HEK293T (cell line): ENCODE measurements at regions not wholly inside any gene's neighbourhood (a gene's known extent, or its start where the extent isn't known, plus 50 kb on each side); places are given as distances from the start of the nearest gene placed in this dataset.

Source experiments
- CTCF ChIA-PET: fragments of 350-600 bp; formaldehyde crosslinking; extraction: SDS; loops from one replicate; lab custom pipeline; 2021; ENCODE audit warnings: antibody characterized with exemption, inconsistent platforms; lab: Yijun Ruan, JAX
- POLR2A ChIA-PET: fragments of 350-600 bp; formaldehyde crosslinking; extraction: SDS; loops from one replicate; lab custom pipeline; 2020; ENCODE audit warnings: antibody characterized with exemption, inconsistent platforms; lab: Yijun Ruan, JAX
- DNase-seq: peaks from one replicate; pipeline ENCODE4 v3.0.0; 2012; ENCODE audit warnings: mixed read lengths; ENCODE audit errors: extremely low spot score
- ARNT ChIP-seq: fragments of 450-650 bp; IDR thresholded peaks from 2 replicates; pipeline ENCODE4 v1.6.1; 2017; ENCODE audit warnings: mild to moderate bottlenecking
- BHLHE40 ChIP-seq: fragments of 450-650 bp; IDR thresholded peaks from 2 replicates; pipeline ENCODE4 v1.6.1; 2016; ENCODE audit warnings: mild to moderate bottlenecking, moderate library complexity, borderline replicate concordance
- CTBP1 ChIP-seq: fragments of 450-650 bp; IDR thresholded peaks from 2 replicates; pipeline ENCODE4 v1.6.1; 2016; ENCODE audit warnings: borderline replicate concordance
- ELF4 ChIP-seq: fragments of 450-650 bp; IDR thresholded peaks from 2 replicates; pipeline ENCODE4 v1.6.1; 2017; ENCODE audit warnings: antibody characterized with exemption
- FOXA1 ChIP-seq: fragments of 450-650 bp; IDR thresholded peaks from 2 replicates; pipeline ENCODE4 v1.6.1; 2016; ENCODE audit warnings: mild to moderate bottlenecking
- FOXK2 ChIP-seq: fragments of 450-650 bp; IDR thresholded peaks from 2 replicates; pipeline ENCODE4 v1.6.1; 2016; ENCODE audit warnings: mild to moderate bottlenecking
- FOXM1 ChIP-seq: fragments of 450-650 bp; IDR thresholded peaks from 2 replicates; pipeline ENCODE4 v1.6.1; 2017; ENCODE audit warnings: mild to moderate bottlenecking, borderline replicate concordance
- HDGF ChIP-seq: fragments of 450-650 bp; IDR thresholded peaks from 2 replicates; pipeline ENCODE4 v1.6.1; 2017; ENCODE audit warnings: antibody characterized with exemption, borderline replicate concordance
- L3MBTL2 ChIP-seq: fragments of 450-650 bp; conservative IDR thresholded peaks from 2 replicates; pipeline ENCODE4 v1.6.1; 2016; ENCODE audit warnings: mild to moderate bottlenecking
- LEF1 ChIP-seq: fragments of 450-650 bp; IDR thresholded peaks from 2 replicates; pipeline ENCODE4 v1.6.1; 2017; ENCODE audit warnings: mild to moderate bottlenecking, borderline replicate concordance
- NFRKB ChIP-seq: fragments of 450-650 bp; IDR thresholded peaks from 2 replicates; pipeline ENCODE4 v1.6.1; 2016; ENCODE audit warnings: mild to moderate bottlenecking, moderate library complexity
- PKNOX1 ChIP-seq: fragments of 450-650 bp; IDR thresholded peaks from 2 replicates; pipeline ENCODE4 v1.6.1; 2016
- SP1 ChIP-seq: fragments of 450-650 bp; IDR thresholded peaks from 2 replicates; pipeline ENCODE4 v1.6.1; 2017
- SUZ12 ChIP-seq: fragments of 450-650 bp; IDR thresholded peaks from 2 replicates; pipeline ENCODE4 v1.6.1; 2016; ENCODE audit warnings: mild to moderate bottlenecking
- TARDBP ChIP-seq: fragments of 450-650 bp; IDR thresholded peaks from 2 replicates; pipeline ENCODE4 v1.6.1; 2016
- ZNF384 ChIP-seq: fragments of 450-650 bp; IDR thresholded peaks from 2 replicates; pipeline ENCODE4 v1.6.1; 2016

DNA sequence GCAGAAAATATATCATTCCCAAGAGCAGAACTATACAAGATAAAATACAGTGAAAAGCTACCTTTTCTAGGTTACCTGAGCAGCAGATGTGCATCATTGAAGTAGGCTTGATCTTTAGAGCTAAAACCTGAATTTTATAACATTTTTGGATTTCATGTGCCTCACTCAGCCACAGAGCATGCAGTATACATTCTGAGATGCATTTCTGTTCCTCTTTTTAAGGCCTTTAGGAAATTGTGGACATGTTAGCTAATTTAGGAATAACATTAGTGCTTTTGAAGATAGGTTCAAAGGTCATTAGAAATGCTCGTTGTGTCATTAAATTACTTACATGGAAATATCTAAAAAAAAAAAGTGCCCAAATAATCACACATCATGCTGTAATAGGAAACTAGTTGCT lies 230.6 kb upstream of the PDGFD start:
- TF ChIP-seq HDGF (no peak), SUZ12 (no peak)
- DNase-seq, result no peak
- POLR2A ChIA-PET, result no interaction called here
- CTCF ChIA-PET, result no interaction called here

GRCh38 chr11:104390651-104391050 lies 226.7 kb upstream of the PDGFD start:
- CTCF ChIA-PET, result no interaction called here

DNA sequence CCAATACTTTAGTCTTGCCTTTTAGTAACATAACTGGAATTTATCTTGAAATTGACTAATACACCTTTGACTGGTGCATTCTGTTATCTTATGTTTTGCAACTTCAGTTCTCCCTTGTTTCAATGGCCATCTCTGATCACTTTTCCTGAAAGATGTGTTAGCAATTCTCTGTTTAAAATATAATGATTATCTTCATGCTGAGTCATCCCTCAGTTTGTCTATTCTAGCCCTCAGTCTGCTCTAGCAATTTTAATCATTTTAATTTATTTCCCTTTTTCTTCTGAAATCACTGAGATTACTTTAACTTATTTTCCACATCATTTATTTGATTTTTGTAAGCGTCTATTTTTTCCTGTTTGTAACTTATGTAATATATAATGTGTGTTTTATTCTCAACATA lies 221.9 kb upstream of the PDGFD start:
- no peak for DNase-seq
- ChIA-PET CTCF (no interaction called here), POLR2A (no interaction called here)
- no peak for TF ChIP-seq TARDBP
- no peak for TF ChIP-seq NFRKB
- TF ChIP-seq FOXA1, result no peak
- TF ChIP-seq SUZ12, result no peak
- no peak for TF ChIP-seq FOXM1
- TF ChIP-seq LEF1, result no peak
- no peak for TF ChIP-seq ARNT
- no peak for TF ChIP-seq FOXK2
- no peak for TF ChIP-seq SP1
- no peak for TF ChIP-seq ZNF384
- TF ChIP-seq PKNOX1, result no peak
- TF ChIP-seq ELF4, result no peak
- TF ChIP-seq HDGF, result no peak
- TF ChIP-seq L3MBTL2, result no peak
- TF ChIP-seq BHLHE40, result no peak
- TF ChIP-seq CTBP1, result no peak

More at GRCh38 chr11:104390651-104391050, 226.7 kb upstream of the PDGFD start:
- POLR2A ChIA-PET, result no interaction called here
- no peak for DNase-seq
- no peak for TF ChIP-seq FOXA1
- no peak for TF ChIP-seq ARNT
- no peak for TF ChIP-seq HDGF
- no peak for TF ChIP-seq TARDBP
- no peak for TF ChIP-seq ZNF384
- no peak for TF ChIP-seq L3MBTL2
- no peak for TF ChIP-seq BHLHE40
- TF ChIP-seq SP1, result no peak
- no peak for TF ChIP-seq FOXM1
- no peak for TF ChIP-seq FOXK2
- no peak for TF ChIP-seq ELF4
- no peak for TF ChIP-seq SUZ12
- no peak for TF ChIP-seq PKNOX1
- no peak for TF ChIP-seq CTBP1
- TF ChIP-seq NFRKB, result no peak
- no peak for TF ChIP-seq LEF1

DNA sequence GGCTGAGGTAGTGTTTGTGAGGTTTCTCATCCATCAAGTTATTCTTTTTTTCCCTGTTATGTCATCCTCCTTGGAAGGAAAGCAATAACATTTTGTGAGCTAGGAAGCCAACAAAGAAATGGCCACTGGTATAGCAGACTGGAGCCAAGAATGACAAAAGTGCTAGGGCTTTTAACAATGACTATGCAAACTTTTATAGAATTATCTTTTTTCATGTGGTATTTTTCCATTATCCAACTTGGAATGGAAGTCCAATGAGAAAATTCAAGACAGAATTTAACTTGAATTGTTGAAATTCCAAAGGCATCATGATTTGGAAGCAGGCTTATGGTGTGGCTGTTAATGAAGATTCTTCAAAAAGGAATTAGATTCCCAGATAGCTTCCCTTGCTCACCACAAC lies 216.4 kb upstream of the PDGFD start:
- no peak for TF ChIP-seq ELF4
- no peak for TF ChIP-seq SUZ12
- no peak for TF ChIP-seq TARDBP
- TF ChIP-seq FOXA1, result no peak
- no peak for TF ChIP-seq SP1
- TF ChIP-seq ZNF384, result no peak
- no peak for TF ChIP-seq LEF1
- no peak for TF ChIP-seq ARNT
- no peak for TF ChIP-seq FOXM1
- no peak for DNase-seq
- CTCF ChIA-PET, result interaction anchor here (0.6 kb wide), 1 partner anchor 289 kb away, joined by 3 read pairs; no protein-coding TSS in a partner anchor
- POLR2A ChIA-PET, result no interaction called here

DNA sequence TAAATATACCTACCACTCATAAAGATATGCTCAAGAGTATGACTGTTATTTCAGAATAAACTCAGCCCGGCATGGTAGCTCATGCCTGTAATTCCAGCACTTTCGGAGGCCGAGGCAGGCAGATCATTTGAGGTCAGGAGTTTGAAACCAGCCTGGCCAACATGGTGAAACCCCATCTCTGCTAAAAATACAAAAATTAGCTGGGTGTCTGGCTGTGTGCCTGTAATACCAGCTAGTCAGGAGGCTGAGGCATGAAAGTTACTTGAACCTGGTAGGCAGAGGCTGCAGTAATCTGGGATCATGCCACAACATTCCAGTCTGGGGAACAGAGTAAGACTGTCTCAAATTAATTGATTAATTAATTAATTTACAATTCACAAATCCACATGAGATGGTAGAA lies 208.2 kb upstream of the PDGFD start:
- TF ChIP-seq CTBP1 (no peak), SUZ12 (no peak), FOXK2 (no peak), HDGF (no peak)
- POLR2A ChIA-PET, result no interaction called here

DNA sequence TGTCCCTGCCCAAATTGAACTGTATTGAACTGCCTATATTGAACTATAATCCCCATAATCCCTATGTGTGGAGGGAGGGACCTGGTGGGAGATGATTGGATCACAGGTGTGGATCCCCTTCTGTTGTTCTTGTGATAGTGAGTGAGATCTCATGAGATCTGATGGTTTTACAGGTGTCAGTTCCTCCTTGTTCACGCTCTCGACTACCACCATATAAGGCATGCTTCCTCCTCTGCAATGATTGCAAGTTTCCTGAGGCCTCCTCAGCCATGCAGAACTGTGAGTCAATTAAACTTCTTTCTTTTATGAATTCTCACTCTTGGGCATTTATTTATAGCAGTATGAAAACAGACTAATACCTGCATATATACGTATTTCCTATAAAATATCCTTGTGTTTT lies 206.5 kb upstream of the PDGFD start:
- no peak for TF ChIP-seq CTBP1
- no peak for TF ChIP-seq HDGF
- no peak for TF ChIP-seq SUZ12
- no peak for TF ChIP-seq FOXK2
- no peak for TF ChIP-seq LEF1
- TF ChIP-seq TARDBP, result no peak
- no peak for TF ChIP-seq SP1
- DNase-seq, result no peak
- POLR2A ChIA-PET, result no interaction called here
- CTCF ChIA-PET, result no interaction called here

More for the DNA sequence above, 208.2 kb upstream of the PDGFD start:
- DNase-seq, result no peak
- CTCF ChIA-PET, result no interaction called here

DNA sequence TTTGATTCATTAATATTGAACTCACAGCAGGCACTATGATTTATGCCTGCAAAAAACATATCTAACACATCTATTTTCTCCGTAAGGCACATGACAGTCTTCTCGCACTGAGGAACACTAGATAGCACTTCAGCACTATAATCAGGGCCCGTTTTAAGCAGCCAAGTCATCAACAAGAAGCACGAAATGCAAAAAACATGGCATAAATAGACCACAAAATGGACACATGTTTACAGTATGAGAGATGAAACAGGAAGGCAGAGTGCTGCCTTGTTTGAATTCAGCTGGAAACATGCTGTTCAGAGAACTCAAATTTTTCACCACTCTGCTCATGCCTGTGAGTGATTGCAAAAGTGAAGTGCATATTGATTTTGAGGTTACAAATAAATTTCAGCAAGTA lies 205.8 kb upstream of the PDGFD start:
- POLR2A ChIA-PET, result no interaction called here
- TF ChIP-seq SUZ12 (no peak), LEF1 (no peak), L3MBTL2 (no peak), PKNOX1 (no peak), HDGF (no peak), ELF4 (no peak), BHLHE40 (no peak), NFRKB (no peak), ZNF384 (no peak), FOXA1 (no peak), ARNT (no peak), FOXK2 (no peak), CTBP1 (no peak), FOXM1 (no peak), TARDBP (no peak), SP1 (no peak)
- CTCF ChIA-PET, result no interaction called here
- DNase-seq, result no peak
